Erythroblast (primary cell): ENCODE measurements at regions not wholly inside any gene's neighbourhood (a gene's known extent, or its start where the extent isn't known, plus 50 kb on each side); places are given as distances from the start of the nearest gene placed in this dataset.

Experiments
- DNase-seq, 2 experiments: peaks; one replicate each; lab custom pipeline; 2025; lab: John Stamatoyannopoulos, UW
- GATA1 ChIP-seq: IDR thresholded peaks from 2 replicates; pipeline ENCODE4 v1.6.1; 2011; ENCODE audit warnings: low read depth, mild to moderate bottlenecking, control low read depth, low read length, moderate library complexity
- POLR2A ChIP-seq: IDR thresholded peaks from 2 replicates; pipeline ENCODE4 v1.6.1; 2011; ENCODE audit warnings: mild to moderate bottlenecking, low read length

DNA sequence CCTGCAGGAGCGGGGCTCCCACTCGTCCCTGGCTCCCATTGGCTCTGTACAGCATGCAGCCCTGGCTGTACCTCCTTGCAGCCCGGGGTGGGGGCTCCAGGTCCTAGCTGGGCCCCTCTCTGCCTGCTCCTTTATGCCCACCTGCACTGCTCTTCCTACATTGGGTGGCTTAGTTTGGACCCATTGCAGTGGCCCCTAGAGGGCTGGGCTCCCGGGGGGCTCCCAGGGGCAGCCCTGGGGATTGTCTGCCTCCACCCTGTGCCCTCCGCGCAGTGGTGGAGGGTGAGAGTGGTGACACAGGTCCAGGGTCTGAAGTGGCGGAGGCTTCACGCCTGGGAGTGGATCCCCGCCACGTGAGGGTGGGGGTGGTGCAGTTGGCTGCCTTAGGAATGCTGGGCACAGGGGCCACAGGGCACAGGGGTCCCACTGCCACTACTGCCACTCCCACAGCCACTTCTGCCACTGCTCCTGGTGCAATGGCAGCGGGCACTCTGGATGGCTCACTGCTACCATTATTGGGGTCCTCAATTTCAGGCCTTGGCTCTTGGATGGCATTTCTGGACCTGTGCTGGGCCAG lies 177.1 kb downstream of the ARL4A start:
- no peak for DNase-seq
- no peak for TF ChIP-seq POLR2A
- no peak for TF ChIP-seq GATA1

DNA sequence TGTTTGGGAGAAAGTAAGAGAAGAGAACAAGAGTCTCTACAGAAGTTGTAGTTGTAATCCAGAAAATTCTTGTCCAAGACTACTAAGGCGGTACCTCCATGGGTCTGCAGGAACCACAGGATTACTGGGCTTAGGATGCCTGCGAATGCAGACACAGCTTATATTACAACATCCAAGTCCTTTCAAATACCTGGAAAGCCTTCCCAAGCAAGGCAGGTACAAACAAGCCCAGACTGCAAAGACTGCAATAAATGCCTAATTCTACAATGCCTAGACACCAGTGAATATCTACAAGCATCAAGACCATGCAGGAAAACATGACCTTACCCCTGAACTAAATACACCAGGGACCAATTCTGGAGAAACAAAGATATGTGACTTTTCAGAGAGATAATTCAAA lies 178.2 kb downstream of the ARL4A start:
- TF ChIP-seq GATA1 (no peak), POLR2A (no peak)
- DNase-seq = no peak

DNA sequence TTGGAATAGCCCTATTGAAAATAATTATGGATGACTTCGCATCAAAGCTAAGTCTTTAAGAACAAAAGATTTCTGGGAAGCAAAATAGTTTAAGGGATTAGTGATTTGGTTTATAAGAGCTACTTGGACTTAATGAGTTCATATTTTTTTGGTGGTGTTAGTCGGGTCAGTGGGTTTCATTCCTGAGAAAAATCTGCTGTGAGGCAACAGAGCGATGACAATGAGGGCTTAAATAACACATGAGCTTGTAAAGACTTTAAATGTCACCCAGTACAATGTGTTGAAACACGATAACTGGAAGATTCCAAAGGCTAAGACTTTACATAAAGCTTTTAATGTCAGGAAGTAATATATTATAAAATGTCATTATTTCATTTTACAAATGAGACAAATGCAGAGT lies 178.8 kb downstream of the ARL4A start:
- no peak for DNase-seq
- no peak for TF ChIP-seq GATA1
- TF ChIP-seq POLR2A = no peak

DNA sequence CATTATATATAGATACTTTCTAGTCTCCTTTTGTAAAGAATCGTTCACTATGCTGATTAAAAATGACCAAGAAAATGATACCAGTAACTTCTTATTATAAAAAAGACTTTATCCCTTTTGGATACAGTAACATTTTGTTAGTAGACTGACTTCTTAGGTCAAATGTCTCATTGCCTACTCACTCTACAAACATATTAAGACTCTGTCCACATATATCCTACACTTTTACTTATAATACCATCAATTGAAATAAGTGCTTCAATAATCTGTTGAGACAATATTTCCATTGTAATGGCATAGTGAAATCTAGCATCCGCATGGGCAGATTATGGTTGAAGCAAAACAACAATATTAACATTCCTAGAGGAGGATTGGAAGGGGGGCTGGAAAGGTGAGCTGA lies 180.6 kb downstream of the ARL4A start:
- TF ChIP-seq POLR2A (no peak), GATA1 (no peak)
- DNase-seq = no peak

DNA sequence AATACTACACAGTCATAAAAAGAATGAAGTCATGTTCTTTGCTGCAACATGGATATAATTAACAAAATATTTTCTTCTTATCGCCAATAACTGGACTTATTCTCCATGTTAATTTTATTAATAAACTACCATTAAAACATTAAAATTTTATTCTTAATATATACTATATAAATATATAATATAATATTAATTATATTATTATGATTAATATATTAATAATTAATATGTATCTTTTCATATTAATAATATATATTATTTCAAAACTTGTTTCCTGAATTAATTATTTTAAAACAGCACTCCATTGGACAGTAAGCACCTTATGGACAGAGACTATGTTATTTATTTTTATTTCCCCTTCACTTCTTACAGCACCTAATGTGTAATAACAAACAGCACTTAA lies 182.8 kb downstream of the ARL4A start:
- TF ChIP-seq POLR2A = no peak
- TF ChIP-seq GATA1 = no peak
- DNase-seq = no peak

DNA sequence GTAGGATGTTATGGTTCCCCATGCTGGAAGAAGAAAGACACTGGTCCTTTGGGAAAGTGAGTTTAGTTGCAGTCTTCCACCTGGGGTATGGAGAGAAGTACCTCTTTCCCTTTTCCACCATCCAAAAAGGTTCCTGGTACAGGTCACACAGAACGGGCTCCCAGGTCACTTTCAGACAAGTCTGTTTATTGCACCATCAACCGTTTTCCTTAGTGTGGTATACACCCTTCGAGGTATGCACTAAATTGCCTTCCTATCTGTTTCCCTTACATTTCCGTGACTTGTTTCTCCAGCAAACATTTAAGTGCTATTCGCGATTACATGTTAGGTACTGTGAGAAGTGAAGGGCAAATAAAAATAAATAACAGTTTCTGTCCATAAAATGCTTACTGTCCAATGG lies 185.1 kb downstream of the ARL4A start:
- no peak for DNase-seq
- no peak for TF ChIP-seq POLR2A
- TF ChIP-seq GATA1 = no peak

DNA sequence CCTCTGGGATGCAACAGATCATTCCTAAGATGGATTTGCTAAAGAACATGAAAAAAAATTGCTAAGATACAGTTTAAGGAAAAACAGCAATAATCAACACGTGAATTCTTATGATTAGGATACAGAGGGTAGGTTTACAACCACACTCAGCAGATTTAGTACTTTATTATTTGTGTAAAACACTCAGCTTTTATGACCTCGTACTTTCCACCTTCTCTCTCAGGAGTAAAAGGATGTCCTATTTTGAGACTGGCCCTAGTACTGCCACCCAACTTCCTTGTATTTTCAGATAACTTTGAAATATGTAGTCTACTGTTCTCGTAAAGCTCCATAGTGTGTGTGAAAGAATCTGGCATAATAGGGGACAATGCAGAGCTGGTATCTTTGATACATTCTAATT lies 186.1 kb downstream of the ARL4A start:
- TF ChIP-seq POLR2A (no peak), GATA1 (no peak)
- DNase-seq = no peak

DNA sequence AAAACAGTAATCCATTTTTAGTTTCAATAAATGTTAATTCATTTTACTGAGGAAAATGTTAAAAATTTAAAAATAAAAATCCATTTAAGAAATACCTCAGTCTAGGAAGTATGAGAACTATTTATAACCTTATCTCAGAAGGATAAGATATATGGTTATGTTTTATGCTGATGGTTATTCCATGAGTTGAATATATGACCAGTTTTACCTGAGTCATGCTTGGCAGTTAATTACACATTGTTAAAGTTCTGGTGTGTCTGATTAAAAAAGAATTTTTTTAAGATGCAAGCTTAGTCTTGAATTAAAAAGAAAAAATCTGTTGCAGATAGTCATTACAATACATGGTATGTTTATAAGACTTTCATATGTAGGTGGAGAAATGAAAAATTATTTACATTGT lies 191.7 kb downstream of the ARL4A start:
- TF ChIP-seq GATA1 (no peak), POLR2A (no peak)
- no peak for DNase-seq

DNA sequence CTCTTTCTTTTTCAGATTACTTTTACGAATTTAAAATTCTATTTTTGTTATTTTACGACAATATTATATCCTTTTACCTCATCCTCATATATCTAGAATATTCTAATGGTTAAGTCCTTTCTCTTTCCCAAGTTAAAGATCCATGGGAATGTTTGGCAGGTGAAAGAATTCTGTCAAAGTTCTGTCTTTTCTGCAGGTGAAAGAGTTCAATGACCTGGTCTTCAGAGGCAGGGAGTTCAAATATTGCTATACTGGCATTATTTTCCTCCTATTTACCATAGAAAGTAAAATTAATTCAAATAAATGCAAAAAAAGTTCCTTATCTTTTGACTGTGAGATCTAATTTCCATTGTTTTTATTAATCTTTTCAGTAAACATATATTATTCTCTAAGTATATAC lies 194.3 kb downstream of the ARL4A start:
- TF ChIP-seq POLR2A (no peak), GATA1 (no peak)
- no peak for DNase-seq

DNA sequence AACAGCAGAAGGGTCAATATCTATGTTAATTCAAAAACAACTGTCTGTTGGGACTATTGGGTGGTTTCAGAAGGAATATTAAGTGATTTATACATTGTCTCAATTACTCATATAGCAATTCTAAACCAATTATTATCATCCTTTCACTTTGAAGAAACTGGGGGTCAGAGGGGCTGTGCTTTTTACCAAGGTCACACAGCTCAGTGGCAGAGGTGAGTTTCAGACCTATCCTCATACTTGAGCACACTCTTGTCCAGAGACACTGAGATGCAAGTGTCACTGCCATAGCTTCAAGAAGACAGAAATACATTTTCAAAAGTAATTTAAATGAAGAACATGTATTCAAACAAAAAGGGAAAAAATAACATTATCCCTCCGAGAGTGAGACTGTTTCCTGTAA lies 195.3 kb downstream of the ARL4A start:
- DNase-seq = no peak
- TF ChIP-seq GATA1 (no peak), POLR2A (no peak)

DNA sequence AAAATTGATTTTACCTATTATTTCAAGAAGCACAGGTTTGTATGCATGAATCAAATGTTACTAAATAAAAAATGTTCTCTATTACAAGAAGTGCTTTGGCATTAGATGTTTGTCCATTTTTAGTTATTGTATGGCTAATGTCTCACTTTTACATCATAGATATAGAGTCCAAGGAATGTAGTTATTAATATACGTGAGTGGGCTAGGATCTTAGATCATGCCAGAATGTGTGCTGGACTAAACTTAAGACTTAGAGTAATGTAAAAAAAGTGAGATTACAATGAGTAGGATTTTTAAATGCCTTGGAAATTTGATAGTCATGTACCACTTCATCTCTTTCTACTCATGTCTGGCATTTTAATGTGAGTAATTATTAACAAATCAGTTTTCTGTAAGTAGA lies 196.6 kb downstream of the ARL4A start:
- DNase-seq = no peak
- TF ChIP-seq GATA1 (no peak), POLR2A (no peak)

DNA sequence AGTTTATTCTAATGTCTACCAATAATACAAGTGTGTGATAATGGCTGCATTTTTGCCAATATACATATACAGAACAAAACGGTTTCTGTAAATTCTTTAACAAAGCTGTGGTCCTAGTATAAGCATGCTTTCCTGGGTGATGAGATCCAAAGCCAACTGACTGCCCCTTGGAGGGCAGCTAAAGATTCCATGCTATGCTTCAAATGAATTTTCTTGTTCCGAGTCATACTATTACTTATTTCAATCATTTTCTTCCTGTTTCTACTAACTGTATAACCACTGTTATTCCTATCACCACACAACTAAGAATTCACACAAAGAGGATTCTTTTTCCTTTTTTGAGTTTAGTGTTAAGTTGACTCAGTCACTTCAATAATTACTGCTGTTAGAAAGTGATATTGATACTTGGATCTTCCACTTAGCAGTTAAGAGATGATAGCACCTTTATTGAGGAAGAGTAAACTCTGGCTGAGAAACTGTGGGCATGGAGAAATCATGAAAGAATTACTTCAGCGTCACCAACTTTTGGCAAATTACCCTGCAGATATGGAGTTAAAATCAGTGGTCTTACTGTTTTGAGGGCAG lies 197.5 kb downstream of the ARL4A start:
- no peak for DNase-seq

DNA sequence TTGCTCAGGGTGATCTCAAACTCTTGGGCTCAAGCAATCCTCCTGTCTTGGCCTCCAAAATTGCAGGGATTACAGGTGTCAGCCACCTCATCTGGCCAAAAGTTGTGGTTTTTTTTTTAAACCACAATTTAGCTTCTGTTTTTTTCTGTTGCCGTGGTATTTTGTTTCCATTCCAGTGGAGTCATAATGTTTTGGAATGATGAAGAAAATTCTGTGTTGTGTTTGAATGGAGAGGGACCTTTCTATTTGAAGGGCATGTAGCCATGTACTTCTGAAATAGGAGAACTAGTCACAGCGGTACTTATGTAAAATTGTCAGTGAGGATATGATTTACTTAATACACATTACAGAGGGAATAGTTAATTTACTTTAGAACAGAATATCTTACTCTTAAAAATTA lies 201.3 kb downstream of the ARL4A start:
- TF ChIP-seq GATA1 (no peak), POLR2A (no peak)
- no peak for DNase-seq

More for the DNA sequence above, 197.5 kb downstream of the ARL4A start:
- TF ChIP-seq GATA1 (no peak), POLR2A (no peak)

DNA sequence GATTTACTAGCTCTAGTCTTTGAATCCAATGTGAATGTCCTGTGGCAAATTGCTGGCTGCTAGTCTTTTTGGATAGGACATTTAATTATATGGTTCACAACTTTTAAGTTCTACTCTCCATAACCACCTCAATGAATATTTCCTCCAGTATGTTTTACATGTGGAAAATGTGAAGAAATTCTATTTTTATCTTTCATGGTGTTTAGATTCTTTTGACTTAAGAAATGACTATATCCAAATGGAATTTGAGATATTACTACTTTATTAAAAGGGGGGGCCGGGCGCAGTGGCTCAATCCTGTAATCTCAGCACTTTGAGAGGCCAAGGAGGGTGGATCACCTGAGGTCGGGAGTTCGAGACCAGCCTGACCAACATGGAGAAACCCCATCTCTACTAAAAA lies 202.0 kb downstream of the ARL4A start:
- DNase-seq = no peak
- no peak for TF ChIP-seq POLR2A
- TF ChIP-seq GATA1 = no peak

DNA sequence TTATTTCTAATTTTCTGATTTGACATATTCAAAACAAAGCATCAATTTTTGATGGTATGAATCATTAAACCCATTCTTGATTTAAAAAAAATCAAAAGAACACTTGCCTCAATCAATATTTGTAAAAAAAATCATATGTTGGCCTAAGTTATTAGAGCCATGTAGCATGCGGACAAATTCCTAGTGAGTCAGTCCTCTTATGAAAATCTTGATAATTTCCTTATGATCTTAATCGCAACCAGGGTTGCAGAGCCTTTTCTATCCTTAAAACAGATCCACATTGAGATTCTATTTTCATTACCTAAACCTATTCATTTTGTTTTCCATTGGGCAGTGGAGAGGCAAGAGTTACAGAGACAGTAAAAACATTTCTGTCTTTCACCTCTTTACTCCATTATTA lies 203.2 kb downstream of the ARL4A start:
- no peak for TF ChIP-seq POLR2A
- TF ChIP-seq GATA1 = no peak

DNA sequence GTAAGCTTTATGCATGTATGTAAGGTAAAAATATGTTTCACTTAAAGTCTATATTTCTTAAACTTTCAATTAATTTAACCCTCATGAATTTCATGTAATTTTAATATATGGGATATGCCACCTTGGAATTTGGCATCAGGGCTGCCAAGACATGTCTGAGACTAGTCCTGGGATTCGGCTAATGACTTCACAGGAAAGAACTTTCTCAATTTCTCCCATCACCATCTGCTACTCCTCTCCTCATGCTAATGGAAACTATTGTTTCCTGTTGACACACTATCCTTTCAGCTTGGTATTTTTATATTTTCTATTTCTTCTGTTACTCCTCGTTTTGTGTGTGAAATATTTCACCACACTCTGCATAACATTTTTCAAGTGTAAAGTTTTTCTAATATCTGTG lies 205.9 kb downstream of the ARL4A start:
- TF ChIP-seq POLR2A (no peak), GATA1 (no peak)
- DNase-seq = no peak

More for the DNA sequence above, 203.2 kb downstream of the ARL4A start:
- no peak for DNase-seq

DNA sequence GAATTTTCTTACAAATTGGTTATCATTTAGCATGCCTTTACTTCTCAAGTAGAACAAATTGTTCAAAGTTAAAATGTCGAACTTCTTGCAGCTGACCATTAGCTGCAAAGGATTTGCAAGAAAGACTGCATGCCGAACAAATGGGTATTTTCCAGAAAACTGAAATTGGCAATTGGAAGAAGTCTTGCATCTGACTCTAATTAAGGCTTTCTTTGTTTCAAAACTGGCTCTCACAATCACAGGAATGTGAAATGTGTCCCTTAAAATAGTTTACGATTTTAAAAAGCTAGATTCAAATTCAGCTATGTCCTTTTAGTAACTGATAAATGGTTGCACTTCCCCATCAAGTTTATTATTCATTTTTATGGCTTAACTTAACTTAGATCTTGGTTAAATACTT lies 207.9 kb downstream of the ARL4A start:
- TF ChIP-seq GATA1 = no peak
- TF ChIP-seq POLR2A = no peak
- DNase-seq = no peak
